HEK293 (cell line): ENCODE measurements at regions not wholly inside any gene's neighbourhood (a gene's known extent, or its start where the extent isn't known, plus 50 kb on each side); places are given as distances from the start of the nearest gene placed in this dataset.

Experiments
- CTCF ChIA-PET: fragments of 350-600 bp; formaldehyde crosslinking; extraction: SDS; loops from one replicate; lab custom pipeline; 2021; ENCODE audit warnings: antibody characterized with exemption; lab: Yijun Ruan, JAX
- POLR2A ChIA-PET: fragments of 300-600 bp; formaldehyde crosslinking; extraction: SDS; loops from one replicate; lab custom pipeline; 2020; ENCODE audit warnings: antibody characterized with exemption, inconsistent platforms; lab: Yijun Ruan, JAX
- H3K27ac ChIP-seq: fragments of 200-500 bp; sonication (Bioruptor generic); 2 replicates; pipeline ENCODE4 v1.5.1; 2014; ENCODE audit warnings: low read depth, low read length, control low read depth, inconsistent platforms; ENCODE audit errors: extremely low read depth
- H3K36me3 ChIP-seq, 2 experiments: fragments of 200-500 bp in 1 of 2; sonication (Bioruptor generic) in 1 of 2; 1 replicate in 1 of 2; 2 replicates in 1 of 2; pipeline ENCODE4 v1.5.1; 2014 to 2017; ENCODE audit warnings: inconsistent platforms in 2 of 2, low read length in 2 of 2; ENCODE audit not compliant: control insufficient read depth in 2 of 2, insufficient read depth in 1 of 2
- H3K4me1 ChIP-seq: fragments of 200-500 bp; sonication (Bioruptor generic); 2 replicates; pipeline ENCODE4 v1.5.1; 2014; ENCODE audit warnings: mild to moderate bottlenecking, low read length, inconsistent platforms; ENCODE audit not compliant: control insufficient read depth, insufficient read depth
- H3K4me3 ChIP-seq: 2 replicates; pipeline ENCODE4 v1.5.1; 2011; ENCODE audit warnings: low read depth, mild to moderate bottlenecking, control low read depth, low read length, moderate library complexity
- H3K9me3 ChIP-seq: fragments of 200-500 bp; sonication (Bioruptor generic); 2 replicates; pipeline ENCODE4 v1.5.1; 2014; ENCODE audit warnings: low read depth, low read length, inconsistent platforms; ENCODE audit not compliant: control insufficient read depth, insufficient read depth
- ATF2 ChIP-seq: fragments of 450-650 bp; formaldehyde crosslinking; IDR thresholded peaks from 2 replicates; pipeline ENCODE4 v1.5.1; 2016; ENCODE audit warnings: missing biosample characterization, missing genetic modification characterization, low read depth
- FEZF1 ChIP-seq: fragments of 450-650 bp; formaldehyde crosslinking; IDR thresholded peaks from 2 replicates; pipeline ENCODE4 v1.5.1; 2016; ENCODE audit warnings: missing biosample characterization, missing genetic modification characterization
- GFI1B ChIP-seq: fragments of 450-650 bp; formaldehyde crosslinking; IDR thresholded peaks from 2 replicates; pipeline ENCODE4 v1.5.1; 2016; ENCODE audit warnings: missing biosample characterization, missing genetic modification characterization
- HOXA7 ChIP-seq: sonication (generic); formaldehyde crosslinking; IDR thresholded peaks from 2 replicates; pipeline ENCODE4 v1.8.1; 2022; ENCODE audit warnings: missing genetic modification reagents, borderline replicate concordance
- HOXC10 ChIP-seq: sonication (generic); formaldehyde crosslinking; IDR thresholded peaks from 2 replicates; pipeline ENCODE4 v1.8.1; 2023; ENCODE audit warnings: mild to moderate bottlenecking, missing genetic modification reagents
- MZF1 ChIP-seq: fragments of 450-650 bp; formaldehyde crosslinking; IDR thresholded peaks from 2 replicates; pipeline ENCODE4 v1.5.1; 2017; ENCODE audit warnings: missing biosample characterization, missing genetic modification characterization, borderline replicate concordance
- OSR2 ChIP-seq: fragments of 450-650 bp; formaldehyde crosslinking; IDR thresholded peaks from 2 replicates; pipeline ENCODE4 v1.5.1; 2016; ENCODE audit warnings: missing biosample characterization, missing genetic modification characterization
- SETDB1 ChIP-seq: IDR thresholded peaks from one replicate; pipeline ENCODE4 v1.6.1; 2017; ENCODE audit warnings: mild to moderate bottlenecking, low read length, moderate library complexity, mixed read lengths; ENCODE audit not compliant: insufficient read length
- TRIM28 ChIP-seq: IDR thresholded peaks from 2 replicates; pipeline ENCODE4 v1.6.1; 2011; ENCODE audit warnings: low read length, control low read depth, borderline replicate concordance
- ZBTB8A ChIP-seq: fragments of 450-650 bp; formaldehyde crosslinking; IDR thresholded peaks from 2 replicates; pipeline ENCODE4 v1.5.1; 2016; ENCODE audit warnings: missing biosample characterization, missing genetic modification characterization
- ZFP41 ChIP-seq: fragments of 450-650 bp; formaldehyde crosslinking; IDR thresholded peaks from 2 replicates; pipeline ENCODE4 v1.5.1; 2016; ENCODE audit warnings: missing biosample characterization, missing genetic modification characterization, borderline replicate concordance
- ZNF174 ChIP-seq: fragments of 450-650 bp; formaldehyde crosslinking; IDR thresholded peaks from 2 replicates; pipeline ENCODE4 v1.5.0; 2017; ENCODE audit warnings: missing biosample characterization, mild to moderate bottlenecking, missing genetic modification characterization
- ZNF18 ChIP-seq: fragments of 450-650 bp; formaldehyde crosslinking; IDR thresholded peaks from 2 replicates; pipeline ENCODE4 v1.5.1; 2016; ENCODE audit warnings: missing biosample characterization, missing genetic modification characterization
- ZNF23 ChIP-seq: fragments of 450-650 bp; formaldehyde crosslinking; IDR thresholded peaks from 2 replicates; pipeline ENCODE4 v1.5.1; 2016; ENCODE audit warnings: missing biosample characterization, missing genetic modification characterization, borderline replicate concordance
- ZNF26 ChIP-seq: fragments of 450-650 bp; formaldehyde crosslinking; IDR thresholded peaks from 2 replicates; pipeline ENCODE4 v1.5.1; 2016; ENCODE audit warnings: missing biosample characterization, missing genetic modification characterization
- ZNF292 ChIP-seq: fragments of 450-650 bp; formaldehyde crosslinking; IDR thresholded peaks from 2 replicates; pipeline ENCODE4 v1.5.1; 2016; ENCODE audit warnings: low read depth, missing biosample characterization, missing genetic modification characterization, borderline replicate concordance
- ZNF37A ChIP-seq: fragments of 450-650 bp; IDR thresholded peaks from 2 replicates; pipeline ENCODE4 v1.5.1; 2018; ENCODE audit warnings: missing biosample characterization, missing genetic modification characterization
- ZNF544 ChIP-seq: fragments of 450-650 bp; formaldehyde crosslinking; IDR thresholded peaks from 2 replicates; pipeline ENCODE4 v1.5.0; 2017; ENCODE audit warnings: missing biosample characterization, missing genetic modification characterization
- ZNF548 ChIP-seq: fragments of 450-650 bp; formaldehyde crosslinking; IDR thresholded peaks from 2 replicates; pipeline ENCODE4 v1.5.1; 2016; ENCODE audit warnings: missing biosample characterization, missing genetic modification characterization
- ZNF555 ChIP-seq: fragments of 450-650 bp; formaldehyde crosslinking; conservative IDR thresholded peaks from 2 replicates; pipeline ENCODE4 v1.5.1; 2017; ENCODE audit warnings: missing biosample characterization, mild to moderate bottlenecking, missing genetic modification characterization, inconsistent platforms
- ZNF560 ChIP-seq: fragments of 450-650 bp; formaldehyde crosslinking; IDR thresholded peaks from 2 replicates; pipeline ENCODE4 v1.5.1; 2017; ENCODE audit warnings: missing biosample characterization, missing genetic modification characterization, borderline replicate concordance
- ZNF561 ChIP-seq: fragments of 450-650 bp; IDR thresholded peaks from 2 replicates; pipeline ENCODE4 v1.5.1; 2018; ENCODE audit warnings: missing biosample characterization, missing genetic modification characterization, borderline replicate concordance
- ZNF571 ChIP-seq: fragments of 450-650 bp; formaldehyde crosslinking; IDR thresholded peaks from 2 replicates; pipeline ENCODE4 v1.5.0; 2017; ENCODE audit warnings: missing biosample characterization, missing genetic modification characterization
- ZNF585B ChIP-seq: fragments of 450-650 bp; formaldehyde crosslinking; IDR thresholded peaks from 2 replicates; pipeline ENCODE4 v1.5.1; 2016; ENCODE audit warnings: missing biosample characterization, missing genetic modification characterization
- ZNF624 ChIP-seq: fragments of 450-650 bp; formaldehyde crosslinking; IDR thresholded peaks from 2 replicates; pipeline ENCODE4 v1.5.1; 2017; ENCODE audit warnings: missing biosample characterization, missing genetic modification characterization
- ZNF645 ChIP-seq: fragments of 450-650 bp; formaldehyde crosslinking; IDR thresholded peaks from 2 replicates; pipeline ENCODE4; 2016; ENCODE audit warnings: missing biosample characterization, missing genetic modification characterization
- ZNF692 ChIP-seq: fragments of 450-650 bp; formaldehyde crosslinking; IDR thresholded peaks from 2 replicates; pipeline ENCODE4 v1.5.1; 2016; ENCODE audit warnings: missing biosample characterization, missing genetic modification characterization
- ZNF701 ChIP-seq: fragments of 450-650 bp; formaldehyde crosslinking; IDR thresholded peaks from 2 replicates; pipeline ENCODE4 v1.5.1; 2016; ENCODE audit warnings: missing biosample characterization, missing genetic modification characterization
- ZNF747 ChIP-seq: fragments of 450-650 bp; formaldehyde crosslinking; IDR thresholded peaks from 2 replicates; pipeline ENCODE4 v1.5.1; 2016; ENCODE audit warnings: missing biosample characterization, missing genetic modification characterization
- ZNF776 ChIP-seq: fragments of 450-650 bp; formaldehyde crosslinking; IDR thresholded peaks from 2 replicates; pipeline ENCODE4 v1.5.0; 2017; ENCODE audit warnings: missing biosample characterization, missing genetic modification characterization, borderline replicate concordance
- ZNF791 ChIP-seq: fragments of 450-650 bp; formaldehyde crosslinking; IDR thresholded peaks from 2 replicates; pipeline ENCODE4 v1.5.1; 2016; ENCODE audit warnings: missing biosample characterization, missing genetic modification characterization
- ZNF792 ChIP-seq: fragments of 450-650 bp; formaldehyde crosslinking; IDR thresholded peaks from 2 replicates; pipeline ENCODE4 v1.5.1; 2016; ENCODE audit warnings: missing biosample characterization, missing genetic modification characterization

GRCh38 chr4:141797966-141798365 is 161.6 kb downstream of the IL15 start:
- POLR2A ChIA-PET = no interaction called here
- no peaks in the 10 kb centered on the region for H3K36me3 ChIP-seq
- H3K4me3 ChIP-seq = no peak overlapping the region
- H3K27ac ChIP-seq = no peak overlapping the region
- CTCF ChIA-PET = interaction anchor here (0.9 kb wide), 1 partner anchor 127 kb away, joined by 3 read pairs; no protein-coding TSS in a partner anchor
- H3K9me3 ChIP-seq = no peaks in the 10 kb centered on the region
- TF ChIP-seq SETDB1 = no peak
- TF ChIP-seq ZFP41 (tag by site-specific recombination) = no peak
- TF ChIP-seq ZNF624 (tag by site-specific recombination) = no peak
- TF ChIP-seq HOXC10 = no peak
- TF ChIP-seq ZNF561 (tag by site-specific recombination) = no peak
- TF ChIP-seq ZNF18 (tag by site-specific recombination) = no peak
- no peak for TF ChIP-seq ZNF645
- TF ChIP-seq ZNF747 (tag by site-specific recombination) = no peak
- TF ChIP-seq ZNF23 (tag by site-specific recombination) = no peak
- TF ChIP-seq ZNF548 (tag by site-specific recombination) = no peak
- TF ChIP-seq ZNF174 (tag by site-specific recombination) = no peak
- TF ChIP-seq MZF1 (tag by site-specific recombination) = no peak
- no peak for TF ChIP-seq OSR2 (tag by site-specific recombination)
- no peak for TF ChIP-seq FEZF1 (tag by site-specific recombination)
- no peak for TF ChIP-seq GFI1B (tag by site-specific recombination)
- TF ChIP-seq ZBTB8A (tag by site-specific recombination) = no peak
- H3K4me1 ChIP-seq = no peaks in the 10 kb centered on the region

GRCh38 chr4:141801558-141801957 is 165.2 kb downstream of the IL15 start:
- Histone ChIP-seq H3K9me3 (no peaks in the 10 kb centered on the region), H3K4me3 (no peak overlapping the region), H3K36me3 (no peaks in the 10 kb centered on the region), H3K27ac (no peak overlapping the region), H3K4me1 (no peaks in the 10 kb centered on the region)
- ChIA-PET POLR2A (no interaction called here), CTCF (no interaction called here)
- TF ChIP-seq ZNF776 (tag by site-specific recombination) (no peak), ZNF544 (tag by site-specific recombination) (no peak), ZNF26 (tag by site-specific recombination) (no peak), GFI1B (tag by site-specific recombination) (no peak), ZNF555 (tag by site-specific recombination) (no peak), ZNF571 (no peak), ZNF792 (tag by site-specific recombination) (no peak), ZNF292 (tag by site-specific recombination) (no peak), ZNF585B (no peak), ATF2 (tag by site-specific recombination) (no peak), ZNF692 (tag by site-specific recombination) (no peak), ZNF37A (tag by site-specific recombination) (no peak), ZNF791 (tag by site-specific recombination) (no peak), ZNF701 (no peak), HOXA7 (no peak), ZNF560 (tag by site-specific recombination) (no peak), ZNF548 (tag by site-specific recombination) (no peak), TRIM28 (no peak)
